Memory B cell (primary cell): ENCODE measurements at regions not wholly inside any gene's neighbourhood (a gene's known extent, or its start where the extent isn't known, plus 50 kb on each side); places are given as distances from the start of the nearest gene placed in this dataset.
A peak's percentile ranks its signal among the peaks of the same experiment; 100 is the strongest.

Source experiments
- ATAC-seq: fragments of 150-1000 bp; cut with Tn5 transposase; 2 replicates; pipeline ENCODE4 v1.10.0; 2021; ENCODE audit warnings: low read depth, mild to moderate bottlenecking, moderate library complexity
- DNase-seq, 2 donors: peaks; one replicate each; pipeline ENCODE4 v3.0.0; 2022; ENCODE audit warnings: low spot score in 2 of 2
- H3K27ac Mint-ChIP-seq: one replicate; pipeline ENCODE4 v1.8.0; 2022; ENCODE audit warnings: mild to moderate bottlenecking, moderate library complexity, mixed read lengths
- H3K27me3 Mint-ChIP-seq: one replicate; pipeline ENCODE4 v1.8.0; 2022; ENCODE audit warnings: mixed read lengths
- H3K36me3 Mint-ChIP-seq: one replicate; pipeline ENCODE4 v1.8.0; 2022; ENCODE audit warnings: mild to moderate bottlenecking, mixed read lengths
- H3K4me1 Mint-ChIP-seq: one replicate; pipeline ENCODE4 v1.8.0; 2022; ENCODE audit warnings: mixed read lengths
- H3K4me3 Mint-ChIP-seq: one replicate; pipeline ENCODE4 v1.8.0; 2022; ENCODE audit warnings: mild to moderate bottlenecking, moderate library complexity, mixed read lengths
- H3K9me3 Mint-ChIP-seq: one replicate; pipeline ENCODE4 v1.8.0; 2022; ENCODE audit warnings: mixed read lengths

DNA sequence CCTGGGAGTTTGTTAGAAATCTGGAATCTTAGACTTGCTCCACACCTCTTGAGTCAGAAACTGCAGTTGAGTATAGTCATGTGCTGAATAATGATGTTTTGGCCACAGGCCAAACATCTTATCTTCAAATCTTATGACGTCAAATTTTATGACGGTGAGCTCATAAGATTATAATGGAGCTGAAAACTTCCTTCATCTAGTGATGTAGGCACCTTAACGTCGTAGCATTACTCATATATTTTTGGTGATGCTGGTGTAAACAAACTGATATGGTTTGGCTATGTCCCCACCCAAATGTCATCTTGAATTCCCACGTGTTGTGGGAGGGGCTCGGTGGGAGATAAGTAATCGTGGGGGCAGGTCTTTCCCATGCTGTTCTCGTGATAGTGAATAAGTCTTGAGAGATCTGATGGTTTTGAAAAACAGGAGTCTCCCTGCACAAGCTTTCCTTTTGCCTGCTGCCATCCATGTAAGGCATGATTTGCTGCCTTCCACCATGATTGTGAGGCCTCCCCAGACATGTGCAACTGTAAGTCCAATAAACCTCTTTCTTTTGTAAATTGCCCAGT lies 268.0 kb upstream of the PROK2 start:
- Mint-ChIP-seq H3K27ac (no peak overlapping the region), H3K9me3 (no peaks in the 10 kb centered on the region), H3K4me1 (no peaks in the 10 kb centered on the region), H3K27me3 (peaks cover 2% of the 10 kb centered on the region), H3K36me3 (no peaks in the 10 kb centered on the region), H3K4me3 (no peak overlapping the region)
- no peak for ATAC-seq
- no peak for DNase-seq

DNA sequence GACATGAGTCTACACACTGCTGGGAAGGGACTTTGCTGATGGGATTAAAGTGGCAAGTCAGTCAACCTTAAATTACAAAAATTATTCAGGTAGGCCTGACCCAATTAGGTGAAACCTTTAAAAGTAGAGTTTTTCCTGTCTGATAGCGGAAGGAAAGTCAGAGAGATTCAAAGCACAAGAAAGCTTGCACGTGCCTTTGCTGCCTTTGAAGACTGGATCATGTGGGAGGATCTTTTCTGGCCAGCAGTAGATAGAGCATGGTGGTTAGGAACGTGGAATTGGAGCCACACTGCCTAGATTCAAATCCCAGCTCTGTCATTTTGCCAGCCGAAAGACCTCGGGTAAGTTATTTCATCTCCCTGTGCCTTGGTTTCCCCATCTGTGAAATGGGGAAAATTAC lies 265.8 kb upstream of the PROK2 start:
- DNase-seq (no peak), ATAC-seq (no peak)
- H3K36me3 Mint-ChIP-seq, result no peaks in the 10 kb centered on the region
- no peak overlapping the region for H3K27ac Mint-ChIP-seq
- no peaks in the 10 kb centered on the region for H3K4me1 Mint-ChIP-seq
- no peaks in the 10 kb centered on the region for H3K27me3 Mint-ChIP-seq
- H3K9me3 Mint-ChIP-seq, result no peaks in the 10 kb centered on the region
- H3K4me3 Mint-ChIP-seq, result no peak overlapping the region

DNA sequence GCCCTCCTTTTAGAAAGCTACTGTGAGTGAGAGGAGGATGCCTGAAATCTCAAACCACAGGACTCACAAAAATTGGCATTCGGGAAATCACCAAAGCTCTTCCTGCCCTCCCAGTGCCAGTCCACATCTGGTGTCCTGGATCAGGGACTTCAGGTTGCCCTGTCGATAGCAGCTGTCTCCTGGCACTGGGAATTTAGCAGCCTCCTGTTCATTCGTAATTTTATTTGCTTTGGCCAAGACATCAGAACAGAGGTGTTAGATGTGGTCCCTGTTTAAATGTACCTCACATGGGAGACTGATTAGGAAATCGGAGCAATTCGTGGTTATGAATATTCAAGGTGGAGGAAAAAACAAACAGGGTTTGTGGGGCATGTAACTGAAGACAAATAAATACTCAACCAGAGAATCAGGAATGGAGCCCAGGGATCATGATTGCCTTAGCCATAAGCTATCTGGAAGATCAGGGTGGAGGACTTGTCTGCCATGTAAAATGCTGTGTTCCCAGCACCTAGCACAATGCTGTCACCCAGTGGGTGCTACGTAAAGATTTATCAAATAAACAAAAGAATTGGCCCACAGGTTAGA lies 265.2 kb upstream of the PROK2 start:
- Mint-ChIP-seq H3K4me1 (no peaks in the 10 kb centered on the region), H3K36me3 (no peaks in the 10 kb centered on the region), H3K27me3 (no peaks in the 10 kb centered on the region), H3K9me3 (no peaks in the 10 kb centered on the region), H3K27ac (no peak overlapping the region), H3K4me3 (no peak overlapping the region)
- ATAC-seq, result no peak
- DNase-seq, result no peak

DNA sequence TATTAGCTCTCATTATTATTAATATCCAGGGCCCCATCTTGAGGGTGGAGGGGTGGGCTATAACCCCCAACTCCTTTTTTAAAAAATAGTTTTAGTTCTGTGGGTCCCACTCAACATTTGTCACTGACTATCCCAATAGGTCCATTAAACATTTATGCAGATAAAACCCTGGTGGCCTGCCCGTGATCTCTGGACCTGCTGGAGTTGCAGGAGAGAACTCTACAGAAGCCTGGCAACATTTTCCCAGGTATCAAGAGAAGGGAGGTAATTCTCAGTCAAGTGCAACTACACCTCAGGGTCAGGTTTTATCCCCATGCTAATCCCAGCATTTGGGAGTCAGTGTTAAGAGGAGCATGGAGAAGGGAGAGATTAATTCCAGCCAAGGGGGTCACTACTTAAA lies 264.4 kb upstream of the PROK2 start:
- no peaks in the 10 kb centered on the region for H3K9me3 Mint-ChIP-seq
- H3K36me3 Mint-ChIP-seq, result no peaks in the 10 kb centered on the region
- no peaks in the 10 kb centered on the region for H3K27me3 Mint-ChIP-seq
- no peak overlapping the region for H3K4me3 Mint-ChIP-seq
- ATAC-seq (no peak), DNase-seq (no peak)
- H3K4me1 Mint-ChIP-seq, result no peaks in the 10 kb centered on the region
- H3K27ac Mint-ChIP-seq, result no peak overlapping the region

- no peak for ATAC-seq
- no peaks in the 10 kb centered on the region for H3K4me1 Mint-ChIP-seq
- no peak overlapping the region for H3K4me3 Mint-ChIP-seq
- DNase-seq, result no peak
- H3K27ac Mint-ChIP-seq, result no peak overlapping the region
- H3K27me3 Mint-ChIP-seq, result no peaks in the 10 kb centered on the region
- H3K9me3 Mint-ChIP-seq, result no peaks in the 10 kb centered on the region
- H3K36me3 Mint-ChIP-seq, result no peaks in the 10 kb centered on the region
These were observed 263.9 kb upstream of the PROK2 start for GRCh38 chr3:72048873-72049272.

GRCh38 chr3:72047221-72047871 lies 262.4 kb upstream of the PROK2 start:
- H3K27me3 Mint-ChIP-seq, result no peaks in the 10 kb centered on the region
- H3K4me1 Mint-ChIP-seq, result no peaks in the 10 kb centered on the region
- no peaks in the 10 kb centered on the region for H3K9me3 Mint-ChIP-seq
- ATAC-seq, result no peak
- H3K36me3 Mint-ChIP-seq, result no peaks in the 10 kb centered on the region
- H3K27ac Mint-ChIP-seq, result no peak overlapping the region
- no peak overlapping the region for H3K4me3 Mint-ChIP-seq
- no peak for DNase-seq

DNA sequence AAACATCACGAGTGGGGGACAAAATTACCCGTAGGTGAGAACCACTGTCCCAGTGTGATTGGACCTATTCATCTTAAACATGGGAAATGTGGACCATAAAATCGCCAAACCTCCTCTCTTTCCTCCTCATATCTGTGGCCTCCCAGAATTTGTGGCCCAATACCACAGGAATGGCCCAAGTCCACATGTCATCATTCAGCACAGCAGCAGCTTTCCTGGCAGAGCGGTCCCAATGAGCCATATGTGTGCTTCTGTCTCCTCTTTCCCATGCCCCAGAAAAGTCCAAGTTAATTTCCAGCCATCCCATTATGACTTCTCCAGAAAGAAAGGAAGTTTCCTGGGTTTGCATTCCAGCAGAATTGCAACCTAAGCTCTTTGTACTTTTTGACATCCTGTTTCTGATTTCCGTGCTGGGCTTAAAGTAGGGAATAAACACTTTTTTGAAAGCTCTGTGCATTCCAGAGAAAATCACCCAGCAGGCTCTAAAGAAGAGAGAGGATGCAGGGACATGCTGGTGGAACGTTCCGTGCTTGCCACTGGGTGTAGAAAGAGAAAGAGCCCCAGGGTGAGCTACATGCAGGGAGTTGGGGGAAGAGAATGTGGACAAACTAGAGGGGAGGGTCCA lies 259.4 kb upstream of the PROK2 start:
- Mint-ChIP-seq H3K4me3 (no peak overlapping the region), H3K4me1 (no peaks in the 10 kb centered on the region), H3K27ac (no peak overlapping the region), H3K36me3 (no peaks in the 10 kb centered on the region), H3K27me3 (peaks cover 7% of the 10 kb centered on the region), H3K9me3 (no peaks in the 10 kb centered on the region)
- no peak for DNase-seq
- no peak for ATAC-seq

DNA sequence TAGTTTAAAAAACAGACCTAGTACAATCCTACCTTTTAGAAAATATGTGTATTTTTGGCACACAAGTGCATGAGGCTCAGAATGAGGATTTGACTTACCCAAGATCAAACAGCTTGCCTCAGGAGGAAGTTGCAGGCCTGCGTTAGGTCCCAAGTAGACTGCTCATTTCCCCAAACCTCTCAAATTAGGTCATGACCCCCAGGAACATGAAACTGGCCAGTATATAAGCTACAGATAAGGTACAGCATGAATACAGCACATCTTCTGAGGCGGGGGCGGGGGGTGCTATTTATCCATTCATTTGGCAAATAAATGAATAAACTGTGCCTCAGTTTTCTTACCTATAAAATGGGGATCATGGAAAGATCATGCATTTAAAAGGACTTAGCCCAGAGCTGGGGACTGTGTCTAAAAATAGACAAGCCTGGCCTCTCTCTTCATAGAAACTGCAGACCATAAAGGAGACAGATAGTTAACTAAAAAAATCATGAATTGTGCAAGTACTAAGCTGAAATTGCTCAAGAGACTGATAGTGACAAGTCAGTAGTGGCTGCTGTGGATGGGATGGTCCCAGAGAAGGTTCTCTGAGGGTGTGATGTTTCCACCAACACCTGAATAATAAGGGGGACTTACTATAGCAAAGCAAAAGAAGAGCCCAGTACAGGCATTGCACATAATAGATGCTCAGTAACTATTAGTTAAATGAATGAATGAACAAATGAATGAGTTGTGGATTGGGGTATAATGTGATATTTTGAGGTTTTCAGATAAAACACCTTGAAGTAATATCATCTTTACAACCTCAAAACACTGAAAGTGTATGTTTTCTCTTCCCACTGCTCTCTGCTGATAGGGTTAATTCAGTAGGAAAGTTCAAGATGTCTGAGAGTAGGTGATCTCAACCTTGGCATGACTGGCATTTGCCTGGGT lies 258.5 kb upstream of the PROK2 start:
- Mint-ChIP-seq H3K36me3 (no peaks in the 10 kb centered on the region), H3K27ac (no peak overlapping the region), H3K9me3 (no peaks in the 10 kb centered on the region), H3K27me3 (peaks cover 7% of the 10 kb centered on the region), H3K4me1 (no peaks in the 10 kb centered on the region), H3K4me3 (no peak overlapping the region)
- ATAC-seq (peak; percentile 47), DNase-seq (no peak)

GRCh38 chr3:72042397-72043203 lies 257.7 kb upstream of the PROK2 start:
- Mint-ChIP-seq H3K27ac (no peak overlapping the region), H3K9me3 (peaks cover 1% of the 10 kb centered on the region), H3K4me3 (no peak overlapping the region), H3K27me3 (peaks cover 8% of the 10 kb centered on the region), H3K36me3 (no peaks in the 10 kb centered on the region), H3K4me1 (no peaks in the 10 kb centered on the region)
- DNase-seq (no peak), ATAC-seq (no peak)

GRCh38 chr3:72041511-72041910 lies 256.6 kb upstream of the PROK2 start:
- H3K27me3 Mint-ChIP-seq, result peaks cover 11% of the 10 kb centered on the region
- H3K4me1 Mint-ChIP-seq, result no peaks in the 10 kb centered on the region
- no peak overlapping the region for H3K27ac Mint-ChIP-seq
- H3K36me3 Mint-ChIP-seq, result peaks cover 2% of the 10 kb centered on the region
- ATAC-seq, result no peak
- DNase-seq, result no peak
- peaks cover 4% of the 10 kb centered on the region for H3K9me3 Mint-ChIP-seq
- H3K4me3 Mint-ChIP-seq, result no peak overlapping the region

- Mint-ChIP-seq H3K4me1 (no peaks in the 10 kb centered on the region), H3K9me3 (peaks cover 4% of the 10 kb centered on the region), H3K36me3 (peaks cover 2% of the 10 kb centered on the region), H3K27me3 (peaks cover 11% of the 10 kb centered on the region), H3K4me3 (no peak overlapping the region), H3K27ac (no peak overlapping the region)
- ATAC-seq (no peak), DNase-seq (no peak)
These were observed 256.1 kb upstream of the PROK2 start for GRCh38 chr3:72041076-72041475.

- Mint-ChIP-seq H3K36me3 (peaks cover 2% of the 10 kb centered on the region), H3K9me3 (peaks cover 4% of the 10 kb centered on the region), H3K27me3 (peaks cover 13% of the 10 kb centered on the region), H3K27ac (no peak overlapping the region), H3K4me1 (peaks cover 5% of the 10 kb centered on the region), H3K4me3 (no peak overlapping the region)
- no peak for ATAC-seq
- no peak for DNase-seq
These were observed 254.7 kb upstream of the PROK2 start for GRCh38 chr3:72039677-72040076.

DNA sequence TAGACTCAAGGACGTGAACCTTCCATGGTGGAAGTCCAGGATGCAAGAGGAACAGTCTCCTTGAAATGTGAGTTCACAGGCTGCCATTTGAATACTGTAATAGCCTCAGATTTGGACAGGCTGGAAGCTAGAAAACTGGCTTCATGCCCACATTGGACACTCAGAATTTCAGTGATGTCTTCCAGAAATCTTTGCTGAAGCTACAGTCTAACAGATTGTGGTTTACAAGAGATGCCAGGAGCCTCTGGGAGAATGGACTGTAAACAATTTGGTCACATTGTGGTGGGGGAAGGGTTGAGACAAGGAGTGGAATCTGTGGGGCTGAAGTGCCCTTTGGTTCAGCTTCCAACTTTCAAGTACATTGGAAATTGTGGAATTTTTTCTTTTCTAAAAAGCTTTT lies 252.0 kb upstream of the PROK2 start:
- peaks cover 13% of the 10 kb centered on the region for H3K27me3 Mint-ChIP-seq
- H3K36me3 Mint-ChIP-seq, result peaks cover 2% of the 10 kb centered on the region
- no peak overlapping the region for H3K27ac Mint-ChIP-seq
- no peak overlapping the region for H3K4me3 Mint-ChIP-seq
- H3K4me1 Mint-ChIP-seq, result peaks cover 11% of the 10 kb centered on the region
- ATAC-seq (no peak), DNase-seq (no peak)
- H3K9me3 Mint-ChIP-seq, result peaks cover 4% of the 10 kb centered on the region
